ENCODE measurements at regions not wholly inside any gene's neighbourhood (a gene's known extent, or its start where the extent isn't known, plus 50 kb on each side); places are given as distances from the start of the nearest gene placed in this dataset.

DNA sequence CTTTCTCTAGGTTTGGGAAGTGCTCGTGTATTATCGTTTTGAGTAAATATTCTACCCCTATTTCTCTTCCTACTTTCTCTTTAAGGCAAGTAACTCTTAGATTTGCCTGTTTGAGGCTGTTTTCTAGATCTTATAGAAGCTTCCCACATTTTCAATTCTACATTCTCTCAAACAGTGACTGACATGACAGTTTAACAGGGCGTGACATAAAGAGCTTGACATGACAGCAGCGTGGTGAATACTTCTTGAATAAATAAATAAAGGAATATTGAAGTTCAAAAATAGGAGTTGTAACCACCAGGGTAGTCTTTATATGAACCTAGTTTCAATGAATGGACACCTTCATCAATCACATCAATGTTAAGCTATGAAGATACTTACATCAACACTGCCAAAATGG lies 162.0 kb downstream of the TRAM1L1 start:
- in situ Hi-C loops (cut with MboI; ENCODE audit: low sequenced_read_pairs, unreplicated experiment), result no loop called here
- no peak for DNase-seq (ENCODE audit: low spot score)
- no peak for TF ChIP-seq CTCF (IDR thresholded peaks at IDR 0.05; ENCODE audit: borderline replicate concordance, control extremely low read depth, extremely low read depth, insufficient read depth, missing control alignments)

DNA sequence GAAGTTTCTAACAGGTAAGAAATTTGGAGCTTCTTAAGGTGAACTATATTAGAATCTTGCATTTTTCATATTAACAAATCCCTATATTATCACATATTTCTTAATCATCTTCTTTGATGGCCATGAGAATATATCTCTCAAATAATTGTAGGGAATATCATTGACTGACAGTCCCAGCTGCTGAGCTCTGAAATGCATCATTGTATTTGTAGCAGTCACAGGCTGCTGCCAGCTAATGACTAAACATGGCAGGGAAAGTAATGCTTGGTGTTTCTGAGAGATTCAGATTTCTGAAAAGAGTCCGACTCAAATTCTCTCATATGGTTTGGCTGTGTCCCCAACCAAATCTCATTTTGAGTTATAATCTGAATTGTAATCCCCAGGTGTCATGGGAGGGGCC lies 171.9 kb downstream of the TRAM1L1 start:
- no peak for TF ChIP-seq CTCF (IDR thresholded peaks at IDR 0.05; ENCODE audit: borderline replicate concordance, control extremely low read depth, extremely low read depth, insufficient read depth, missing control alignments)
- in situ Hi-C loops (cut with MboI; ENCODE audit: low sequenced_read_pairs, unreplicated experiment), result no loop called here
- DNase-seq (ENCODE audit: low spot score), result no peak

- TF ChIP-seq CTCF (IDR thresholded peaks at IDR 0.05; ENCODE audit: borderline replicate concordance, control extremely low read depth, extremely low read depth, insufficient read depth, missing control alignments), result no peak
- in situ Hi-C loops (cut with MboI; ENCODE audit: low sequenced_read_pairs, unreplicated experiment), result no loop called here
- DNase-seq (ENCODE audit: low spot score), result no peak
Measured at GRCh38 chr4:116906758-116907157, 178.6 kb downstream of the TRAM1L1 start.

DNA sequence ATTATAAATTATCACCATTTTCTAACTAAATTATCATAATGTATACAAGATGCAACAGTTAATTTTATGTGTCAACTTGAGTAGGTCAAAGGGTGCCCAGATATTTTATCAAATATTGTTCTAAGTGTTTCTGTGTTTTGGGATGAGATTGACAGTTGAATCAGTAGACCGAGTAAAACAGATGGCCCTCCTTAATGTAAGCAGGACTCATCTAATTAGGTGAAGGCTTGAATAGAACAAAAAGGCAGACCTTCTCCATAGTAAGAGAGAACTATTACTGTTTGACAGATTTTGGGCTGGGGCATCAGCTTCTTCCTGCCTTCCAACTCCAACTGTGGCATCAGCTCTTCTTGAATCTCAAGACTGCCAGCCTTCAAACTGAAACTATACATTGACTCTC lies 185.8 kb downstream of the TRAM1L1 start:
- in situ Hi-C loops (cut with MboI; ENCODE audit: low sequenced_read_pairs, unreplicated experiment), result no loop called here
- TF ChIP-seq CTCF (IDR thresholded peaks at IDR 0.05; ENCODE audit: borderline replicate concordance, control extremely low read depth, extremely low read depth, insufficient read depth, missing control alignments), result no peak
- no peak for DNase-seq (ENCODE audit: low spot score)

GRCh38 chr4:116885579-116885978 lies 199.8 kb downstream of the TRAM1L1 start:
- in situ Hi-C loops (cut with MboI; ENCODE audit: low sequenced_read_pairs, unreplicated experiment), result no loop called here
- no peak for DNase-seq (ENCODE audit: low spot score)
- TF ChIP-seq CTCF (IDR thresholded peaks at IDR 0.05; ENCODE audit: borderline replicate concordance, control extremely low read depth, extremely low read depth, insufficient read depth, missing control alignments), result no peak

DNA sequence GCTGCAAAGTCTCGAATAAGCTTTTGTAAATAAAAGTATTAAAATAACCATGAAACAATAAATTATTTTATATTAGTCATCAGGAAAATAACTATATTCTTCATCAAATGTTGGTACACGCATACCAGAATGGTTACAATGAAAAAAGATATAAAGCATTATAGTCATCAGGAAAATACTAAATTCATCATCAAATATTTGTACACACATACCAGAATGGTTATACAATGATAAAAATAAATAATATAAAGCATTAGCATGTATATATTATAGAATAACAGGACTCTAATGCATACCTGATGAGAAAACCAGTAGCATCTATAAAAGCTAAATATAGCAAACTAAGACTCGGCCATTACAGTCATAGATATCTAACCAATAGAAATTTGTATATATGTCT lies 202.9 kb downstream of the TRAM1L1 start:
- in situ Hi-C loops (cut with MboI; ENCODE audit: low sequenced_read_pairs, unreplicated experiment), result no loop called here
- no peak for DNase-seq (ENCODE audit: low spot score)
- no peak for TF ChIP-seq CTCF (IDR thresholded peaks at IDR 0.05; ENCODE audit: borderline replicate concordance, control extremely low read depth, extremely low read depth, insufficient read depth, missing control alignments)

GRCh38 chr4:116881077-116881476 lies 204.3 kb downstream of the TRAM1L1 start:
- in situ Hi-C loops (cut with MboI; ENCODE audit: low sequenced_read_pairs, unreplicated experiment), result no loop called here
- no peak for DNase-seq (ENCODE audit: low spot score)
- no peak for TF ChIP-seq CTCF (IDR thresholded peaks at IDR 0.05; ENCODE audit: borderline replicate concordance, control extremely low read depth, extremely low read depth, insufficient read depth, missing control alignments)
